ENCODE measurements at regions not wholly inside any gene's neighbourhood (a gene's known extent, or its start where the extent isn't known, plus 50 kb on each side); places are given as distances from the start of the nearest gene placed in this dataset.
A peak's percentile ranks its signal among the peaks of the same experiment; 100 is the strongest.
"Not testable (repeated sequence)": the region's sequence is repeated elsewhere in the genome, so short reads cannot be mapped to it uniquely, and the experiment has no call there.

GRCh38 chr1:238628110-238628509 is 737.4 kb upstream of the ZP4 start:
- DNase-seq, result no peak

GRCh38 chr1:238624776-238625175 is 734.1 kb upstream of the ZP4 start:
- peak; percentile 18 for DNase-seq

- DNase-seq, result no peak
These were observed 730.7 kb upstream of the ZP4 start for GRCh38 chr1:238621405-238621804.

GRCh38 chr1:238619652-238620051 is 728.9 kb upstream of the ZP4 start:
- DNase-seq, result no peak

GRCh38 chr1:238611406-238611805 is 720.7 kb upstream of the ZP4 start:
- no peak for DNase-seq

- DNase-seq, result no peak
These were observed 717.4 kb upstream of the ZP4 start for GRCh38 chr1:238608144-238608543.

- no peak for DNase-seq
These were observed 716.2 kb upstream of the ZP4 start for GRCh38 chr1:238606896-238607295.

GRCh38 chr1:238606457-238606856 is 715.7 kb upstream of the ZP4 start:
- no peak for DNase-seq

GRCh38 chr1:238604357-238604756 is 713.6 kb upstream of the ZP4 start:
- no peak for DNase-seq

GRCh38 chr1:238601604-238602003 is 710.9 kb upstream of the ZP4 start:
- DNase-seq, result not testable (repeated sequence)

GRCh38 chr1:238596703-238597102 is 706.0 kb upstream of the ZP4 start:
- DNase-seq, result no peak

GRCh38 chr1:238592621-238593020 is 701.9 kb upstream of the ZP4 start:
- no peak for DNase-seq

GRCh38 chr1:238589843-238590435 is 699.2 kb upstream of the ZP4 start:
- no peak for DNase-seq

GRCh38 chr1:238582816-238583215 is 692.1 kb upstream of the ZP4 start:
- DNase-seq, result no peak

GRCh38 chr1:238581332-238581731 is 690.6 kb upstream of the ZP4 start:
- DNase-seq, result no peak

- no peak for DNase-seq
These were observed 678.0 kb upstream of the ZP4 start for GRCh38 chr1:238568735-238569134.

GRCh38 chr1:238562341-238562740 is 671.6 kb upstream of the ZP4 start:
- no peak for DNase-seq

GRCh38 chr1:238558746-238559145 is 668.0 kb upstream of the ZP4 start:
- no peak for DNase-seq

- no peak for DNase-seq
These were observed 667.4 kb upstream of the ZP4 start for GRCh38 chr1:238558156-238558555.

GRCh38 chr1:238552271-238552670 is 661.5 kb upstream of the ZP4 start:
- no peak for DNase-seq

- DNase-seq, result no peak
These were observed 658.4 kb upstream of the ZP4 start for GRCh38 chr1:238549137-238549536.

GRCh38 chr1:238546118-238546517 is 655.4 kb upstream of the ZP4 start:
- no peak for DNase-seq

- DNase-seq, result no peak
These were observed 646.9 kb upstream of the ZP4 start for GRCh38 chr1:238537641-238538040.

- no peak for DNase-seq
These were observed 639.6 kb upstream of the ZP4 start for GRCh38 chr1:238530209-238530851.

- no peak for DNase-seq
These were observed 627.0 kb upstream of the ZP4 start for GRCh38 chr1:238517711-238518110.

Data from right hindlimb (tissue), 1 donor.